Kidney (tissue), 13 donors: ENCODE measurements at regions not wholly inside any gene's neighbourhood (a gene's known extent, or its start where the extent isn't known, plus 50 kb on each side); places are given as distances from the start of the nearest gene placed in this dataset.

Experiments used
- DNase-seq, 5 donors: peaks; one replicate each; pipeline ENCODE4 v3.0.0-alpha.2; 2013 to 2020
- FAIRE-seq: peaks from 2 replicates; lab custom pipeline; 2012; peaks lifted over from hg19 to GRCh38; lab: Jason Lieb, UNC
- H3K27ac ChIP-seq, 2 donors: one replicate each; pipeline ENCODE4 v1.7.0; 2013; ENCODE audit warnings: low read depth in 2 of 2, low read length in 2 of 2, inconsistent platforms in 1 of 2
- H3K27me3 ChIP-seq: one replicate; pipeline ENCODE4 v1.7.1; 2013; ENCODE audit warnings: low read length, inconsistent platforms; ENCODE audit not compliant: control insufficient read depth, insufficient read depth
- H3K36me3 ChIP-seq, 3 donors: one replicate each; pipeline versions ENCODE4 v1.7.0 to v1.7.1; 2013; ENCODE audit warnings: low read length in 3 of 3, control low read depth in 1 of 3, inconsistent platforms in 1 of 3; ENCODE audit not compliant: insufficient read depth in 3 of 3, control insufficient read depth in 2 of 3
- H3K4me1 ChIP-seq, 3 donors: one replicate each; pipeline versions ENCODE4 v1.7.0 to v1.7.1; 2013; ENCODE audit warnings: low read length in 3 of 3, inconsistent platforms in 1 of 3, low read depth in 1 of 3; ENCODE audit not compliant: control insufficient read depth in 2 of 3, insufficient read depth in 2 of 3
- H3K4me3 ChIP-seq, 3 donors: one replicate each; pipeline versions ENCODE4 v1.7.0 to v1.8.1; 2013; ENCODE audit warnings: low read length in 3 of 3, control low read depth in 1 of 3, inconsistent platforms in 1 of 3
- H3K9ac ChIP-seq, 3 donors: one replicate each; pipeline versions ENCODE4 v1.7.0 to v1.7.1; 2013; ENCODE audit warnings: low read length in 3 of 3, control low read depth in 1 of 3, inconsistent platforms in 1 of 3
- H3K9me3 ChIP-seq, 3 donors: one replicate each; pipeline versions ENCODE4 v1.7.0 to v1.7.1; 2013; ENCODE audit warnings: low read length in 3 of 3, control low read depth in 1 of 3, inconsistent platforms in 1 of 3; ENCODE audit not compliant: control insufficient read depth in 2 of 3, insufficient read depth in 1 of 3
- intact Hi-C: fragments of 100-400 bp; cut with DNase I; formaldehyde crosslinking; loops from one replicate; pipeline ENCODE4 v1.11.1; 2022
- TF ChIP-seq, protein P1 (sequence below): IDR thresholded peaks from 3 replicates; pipeline ENCODE4 v1.5.1; 2012; ENCODE audit warnings: mild to moderate bottlenecking, moderate library complexity, borderline replicate concordance; ENCODE audit not compliant: insufficient read depth; ENCODE audit errors: extremely low read depth
- donor health status: control.
- donor health status: control.
- donor health status: control.
- donor health status: control.
- donor health status: control.
- donor health status: DM: yes; HTN: yes; CAD: no.
- donor health status: Normal renal cell carcinoma (clear cell type).

DNA sequence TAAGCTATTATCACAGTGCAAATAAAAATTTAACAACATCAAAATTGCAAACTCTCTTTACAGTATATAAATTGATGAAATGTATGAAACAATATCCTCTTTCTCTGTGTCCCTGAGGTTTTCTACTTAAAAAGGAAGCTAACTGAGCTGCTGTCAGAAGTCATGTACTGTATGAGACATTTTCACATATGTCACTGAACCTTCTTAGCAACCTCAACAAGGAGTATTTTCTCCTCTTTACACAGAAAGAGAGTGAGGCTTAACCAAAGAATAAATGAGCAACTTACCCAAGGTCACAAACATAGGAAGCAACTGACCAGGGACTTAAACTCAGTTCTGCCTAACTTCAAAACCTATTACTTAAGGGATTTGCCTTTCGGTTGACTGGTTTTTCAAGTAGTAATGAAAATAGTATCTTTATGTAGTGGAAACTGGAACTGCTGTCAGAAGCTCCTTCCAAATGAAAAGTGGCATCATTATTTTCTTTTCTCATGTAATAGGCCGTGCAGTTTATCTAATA lies 288.9 kb downstream of the LRRIQ3 start:
- FAIRE-seq, result no peak
- Histone ChIP-seq H3K36me3 (no peaks in the 10 kb centered on the region), H3K4me1 (no peaks in the 10 kb centered on the region), H3K9me3 (peaks cover 0 to 8% (median 0%) of the 10 kb centered on the region in 3 donors), H3K9ac (no peak overlapping the region), H3K27me3 (no peaks in the 10 kb centered on the region), H3K4me3 (no peak overlapping the region), H3K27ac (no peak overlapping the region)
- DNase-seq, result no peak
- intact Hi-C loops, result no loop called here
- TF ChIP-seq, protein P1, sequence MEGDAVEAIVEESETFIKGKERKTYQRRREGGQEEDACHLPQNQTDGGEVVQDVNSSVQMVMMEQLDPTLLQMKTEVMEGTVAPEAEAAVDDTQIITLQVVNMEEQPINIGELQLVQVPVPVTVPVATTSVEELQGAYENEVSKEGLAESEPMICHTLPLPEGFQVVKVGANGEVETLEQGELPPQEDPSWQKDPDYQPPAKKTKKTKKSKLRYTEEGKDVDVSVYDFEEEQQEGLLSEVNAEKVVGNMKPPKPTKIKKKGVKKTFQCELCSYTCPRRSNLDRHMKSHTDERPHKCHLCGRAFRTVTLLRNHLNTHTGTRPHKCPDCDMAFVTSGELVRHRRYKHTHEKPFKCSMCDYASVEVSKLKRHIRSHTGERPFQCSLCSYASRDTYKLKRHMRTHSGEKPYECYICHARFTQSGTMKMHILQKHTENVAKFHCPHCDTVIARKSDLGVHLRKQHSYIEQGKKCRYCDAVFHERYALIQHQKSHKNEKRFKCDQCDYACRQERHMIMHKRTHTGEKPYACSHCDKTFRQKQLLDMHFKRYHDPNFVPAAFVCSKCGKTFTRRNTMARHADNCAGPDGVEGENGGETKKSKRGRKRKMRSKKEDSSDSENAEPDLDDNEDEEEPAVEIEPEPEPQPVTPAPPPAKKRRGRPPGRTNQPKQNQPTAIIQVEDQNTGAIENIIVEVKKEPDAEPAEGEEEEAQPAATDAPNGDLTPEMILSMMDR, result no peak

- intact Hi-C loops, result no loop called here
- no peak for DNase-seq
- no peaks in the 10 kb centered on the region for H3K9me3 ChIP-seq
- no peak overlapping the region for H3K4me3 ChIP-seq
- no peak for FAIRE-seq
- no peaks in the 10 kb centered on the region for H3K4me1 ChIP-seq
- H3K36me3 ChIP-seq, result no peaks in the 10 kb centered on the region
- H3K27ac ChIP-seq, result no peak overlapping the region
- TF ChIP-seq, protein P1, result no peak
- no peaks in the 10 kb centered on the region for H3K27me3 ChIP-seq
- no peak overlapping the region for H3K9ac ChIP-seq
Observed at GRCh38 chr1:73907051-73907450, 290.9 kb downstream of the LRRIQ3 start.

GRCh38 chr1:73903092-73903491 lies 294.9 kb downstream of the LRRIQ3 start:
- TF ChIP-seq, protein P1, result no peak
- no peak overlapping the region for H3K9ac ChIP-seq
- intact Hi-C loops, result no loop called here

GRCh38 chr1:73901738-73902137 lies 296.2 kb downstream of the LRRIQ3 start:
- H3K27me3 ChIP-seq, result no peaks in the 10 kb centered on the region
- intact Hi-C loops, result no loop called here
- H3K9ac ChIP-seq, result no peak overlapping the region
- H3K27ac ChIP-seq, result no peak overlapping the region
- no peak overlapping the region for H3K4me3 ChIP-seq
- H3K4me1 ChIP-seq, result no peaks in the 10 kb centered on the region
- FAIRE-seq, result no peak
- no peaks in the 10 kb centered on the region for H3K9me3 ChIP-seq
- no peaks in the 10 kb centered on the region for H3K36me3 ChIP-seq
- TF ChIP-seq, protein P1, result no peak
- DNase-seq, result no peak

More at GRCh38 chr1:73903092-73903491, 294.9 kb downstream of the LRRIQ3 start:
- Histone ChIP-seq H3K36me3 (no peaks in the 10 kb centered on the region), H3K9me3 (no peaks in the 10 kb centered on the region), H3K27me3 (no peaks in the 10 kb centered on the region), H3K27ac (no peak overlapping the region), H3K4me3 (no peak overlapping the region), H3K4me1 (no peaks in the 10 kb centered on the region)
- DNase-seq (no peak), FAIRE-seq (no peak)
